Ammon's horn (tissue), 1 donor: ENCODE measurements at regions not wholly inside any gene's neighbourhood (a gene's known extent, or its start where the extent isn't known, plus 50 kb on each side); places are given as distances from the start of the nearest gene placed in this dataset.
"Not testable (repeated sequence)": the region's sequence is repeated elsewhere in the genome, so short reads cannot be mapped to it uniquely, and the experiment has no call there.

Experiments
- DNase-seq: peaks from one replicate; pipeline ENCODE4 v3.0.0-alpha.2; 2016; ENCODE audit warnings: low spot score

GRCh38 chr10:130261766-130262165 is 125.6 kb downstream of the GLRX3 start:
- DNase-seq = no peak

- DNase-seq = no peak
These were observed 127.1 kb downstream of the GLRX3 start for GRCh38 chr10:130263289-130263688.

GRCh38 chr10:130265542-130265941 is 129.4 kb downstream of the GLRX3 start:
- no peak for DNase-seq

- DNase-seq = no peak
These were observed 146.5 kb downstream of the GLRX3 start for GRCh38 chr10:130282492-130283218.

- DNase-seq = no peak
These were observed 147.0 kb downstream of the GLRX3 start for GRCh38 chr10:130283219-130283545.

- not testable (repeated sequence) for DNase-seq
These were observed 159.6 kb downstream of the GLRX3 start for GRCh38 chr10:130295761-130296160.

- no peak for DNase-seq
These were observed 164.4 kb downstream of the GLRX3 start for GRCh38 chr10:130300608-130301020.

GRCh38 chr10:130301021-130301892 is 165.1 kb downstream of the GLRX3 start:
- DNase-seq = no peak

GRCh38 chr10:130326954-130327353 is 190.8 kb downstream of the GLRX3 start:
- no peak for DNase-seq

- no peak for DNase-seq
These were observed 193.6 kb downstream of the GLRX3 start for GRCh38 chr10:130329792-130330191.

GRCh38 chr10:130333185-130333584 is 197.0 kb downstream of the GLRX3 start:
- DNase-seq = no peak

GRCh38 chr10:130335336-130335735 is 199.1 kb downstream of the GLRX3 start:
- no peak for DNase-seq

GRCh38 chr10:130336617-130337304 is 200.6 kb downstream of the GLRX3 start:
- DNase-seq = no peak

- DNase-seq = no peak
These were observed 201.1 kb downstream of the GLRX3 start for GRCh38 chr10:130337305-130337640.

GRCh38 chr10:130337696-130338635 is 201.8 kb downstream of the GLRX3 start:
- no peak for DNase-seq

GRCh38 chr10:130338636-130339024 is 202.4 kb downstream of the GLRX3 start:
- DNase-seq = no peak

GRCh38 chr10:130339091-130339490 is 202.9 kb downstream of the GLRX3 start:
- no peak for DNase-seq

- no peak for DNase-seq
These were observed 203.7 kb downstream of the GLRX3 start for GRCh38 chr10:130339911-130340310.

- DNase-seq = no peak
These were observed 204.6 kb downstream of the GLRX3 start for GRCh38 chr10:130340816-130341215.

GRCh38 chr10:130341356-130341755 is 205.2 kb downstream of the GLRX3 start:
- DNase-seq = peak; percentile 29

GRCh38 chr10:130345728-130346127 is 209.5 kb downstream of the GLRX3 start:
- no peak for DNase-seq

GRCh38 chr10:130350996-130351395 is 214.8 kb downstream of the GLRX3 start:
- DNase-seq = no peak
